Left lung (tissue), 4 donors: ENCODE measurements at regions not wholly inside any gene's neighbourhood (a gene's known extent, or its start where the extent isn't known, plus 50 kb on each side); places are given as distances from the start of the nearest gene placed in this dataset.

Experiments
- ATAC-seq: fragments of 200-7000 bp; cut with Tn5 transposase; one replicate; pipeline ENCODE4 v1.9.1; 2020; ENCODE audit warnings: moderate library complexity
- DNase-seq, 4 donors: peaks; one replicate each; pipeline ENCODE4 v3.0.0-alpha.2; 2013 to 2020
- H3K27ac ChIP-seq, 2 donors: fragments of 200-600 bp; sonication (generic) in 1 of 2; one replicate each; pipeline versions ENCODE4 v1.5.0 to v1.8.0; 2020 to 2021
- H3K27me3 ChIP-seq, 2 donors: fragments of 200-600 bp; sonication (generic) in 1 of 2; one replicate each; pipeline versions ENCODE4 v1.5.0 to v1.8.0; 2020 to 2021
- H3K36me3 ChIP-seq, 2 donors: fragments of 200-600 bp; sonication (generic) in 1 of 2; one replicate each; pipeline versions ENCODE4 v1.5.0 to v1.8.0; 2020 to 2021
- H3K4me1 ChIP-seq, 2 donors: fragments of 200-600 bp; one replicate each; pipeline ENCODE4 v1.8.0; 2021
- H3K4me3 ChIP-seq, 2 donors: fragments of 200-600 bp; sonication (generic) in 1 of 2; one replicate each; pipeline versions ENCODE4 v1.5.0 to v1.8.0; 2020 to 2021; ENCODE audit warnings: mild to moderate bottlenecking in 1 of 2
- H3K9me3 ChIP-seq, 2 donors: fragments of 200-600 bp; sonication (generic) in 1 of 2; one replicate each; pipeline versions ENCODE4 v1.5.0 to v1.8.0; 2020 to 2021
- CTCF ChIP-seq, 2 donors: fragments of 200-600 bp; sonication (generic) in 1 of 2; IDR thresholded peaks; one replicate each; pipeline versions ENCODE4 v1.5.0 to v1.8.0; 2021; ENCODE audit warnings: antibody characterized with exemption in 2 of 2
- intact Hi-C, 2 donors: fragments of 100-400 bp; cut with DNase I; formaldehyde crosslinking; loops; one replicate each; pipeline versions ENCODE4 v1.11.2 to v1.14.2; 2022
- donor health status: DM: no; HTN: yes; CAD: no.
- donor health status: DM: no; HTN: no; CAD: no.

GRCh38 chr1:219689774-219690173 lies 76.9 kb upstream of the ZC3H11B start:
- Histone ChIP-seq H3K4me3 (no peak overlapping the region), H3K9me3 (no peaks in the 10 kb centered on the region), H3K36me3 (no peaks in the 10 kb centered on the region), H3K27me3 (no peaks in the 10 kb centered on the region), H3K4me1 (no peaks in the 10 kb centered on the region), H3K27ac (no peak overlapping the region)
- intact Hi-C loops: no loop called here
- ATAC-seq (no peak), DNase-seq (no peak)
- TF ChIP-seq CTCF (IDR thresholded peaks at IDR 0.05): no peak

- ATAC-seq: no peak
- H3K9me3 ChIP-seq: no peaks in the 10 kb centered on the region
- no peak for TF ChIP-seq CTCF (IDR thresholded peaks at IDR 0.05)
- H3K27ac ChIP-seq: no peak overlapping the region
- no peak for DNase-seq
- H3K27me3 ChIP-seq: no peaks in the 10 kb centered on the region
- no peaks in the 10 kb centered on the region for H3K4me1 ChIP-seq
- intact Hi-C loops: no loop called here
- no peaks in the 10 kb centered on the region for H3K36me3 ChIP-seq
- H3K4me3 ChIP-seq: no peak overlapping the region
These were observed 74.9 kb upstream of the ZC3H11B start for GRCh38 chr1:219687779-219688178.

- Histone ChIP-seq H3K27ac (no peak overlapping the region), H3K36me3 (no peaks in the 10 kb centered on the region), H3K27me3 (no peaks in the 10 kb centered on the region), H3K4me1 (no peaks in the 10 kb centered on the region), H3K4me3 (no peak overlapping the region), H3K9me3 (no peaks in the 10 kb centered on the region)
- DNase-seq (no peak), ATAC-seq (no peak)
- intact Hi-C loops: no loop called here
- TF ChIP-seq CTCF (IDR thresholded peaks at IDR 0.05): no peak
These were observed 73.3 kb upstream of the ZC3H11B start for GRCh38 chr1:219686171-219686570.

GRCh38 chr1:219682788-219683187 lies 69.9 kb upstream of the ZC3H11B start:
- no peak for DNase-seq
- Histone ChIP-seq H3K27ac (no peak overlapping the region), H3K36me3 (no peaks in the 10 kb centered on the region), H3K4me1 (no peaks in the 10 kb centered on the region), H3K9me3 (no peaks in the 10 kb centered on the region), H3K27me3 (no peaks in the 10 kb centered on the region), H3K4me3 (no peak overlapping the region)
- no peak for ATAC-seq
- intact Hi-C loops: no loop called here
- TF ChIP-seq CTCF (IDR thresholded peaks at IDR 0.05): no peak

- H3K4me1 ChIP-seq: no peaks in the 10 kb centered on the region
- ATAC-seq (no peak), DNase-seq (no peak)
- intact Hi-C loops: no loop called here
- TF ChIP-seq CTCF (IDR thresholded peaks at IDR 0.05): no peak
- no peaks in the 10 kb centered on the region for H3K36me3 ChIP-seq
- H3K27me3 ChIP-seq: no peaks in the 10 kb centered on the region
- H3K27ac ChIP-seq: no peak overlapping the region
- no peak overlapping the region for H3K4me3 ChIP-seq
- H3K9me3 ChIP-seq: no peaks in the 10 kb centered on the region
These were observed 69.0 kb upstream of the ZC3H11B start for GRCh38 chr1:219681876-219682275.
